ENCODE measurements at regions not wholly inside any gene's neighbourhood (a gene's known extent, or its start where the extent isn't known, plus 50 kb on each side); places are given as distances from the start of the nearest gene placed in this dataset.

DNA sequence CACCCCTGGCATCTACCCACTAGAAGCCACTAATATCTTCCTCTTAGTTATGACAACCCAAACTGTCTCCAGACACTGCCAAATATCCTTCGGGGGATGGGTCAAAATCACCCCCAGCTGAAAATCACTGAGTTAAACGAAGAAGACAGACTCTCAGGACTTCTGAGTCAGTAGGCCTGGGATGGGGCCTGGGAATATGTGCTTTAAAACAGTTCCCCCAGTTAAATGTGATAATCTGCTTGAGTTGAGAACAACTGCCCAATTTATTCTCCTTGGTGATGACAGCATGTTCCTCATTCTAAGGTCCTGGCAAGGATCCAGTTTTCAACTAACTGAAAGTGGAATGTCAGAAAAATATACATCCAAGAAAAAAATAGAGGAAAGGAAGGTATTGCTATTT is 52.4 kb downstream of the CBLL2 start:
- DNase-seq (ENCODE audit: low read depth) = peak; percentile 82
- H3K4me3 ChIP-seq (ENCODE audit: low read depth, low read length) = no peak overlapping the region
- TF ChIP-seq, protein P1, sequence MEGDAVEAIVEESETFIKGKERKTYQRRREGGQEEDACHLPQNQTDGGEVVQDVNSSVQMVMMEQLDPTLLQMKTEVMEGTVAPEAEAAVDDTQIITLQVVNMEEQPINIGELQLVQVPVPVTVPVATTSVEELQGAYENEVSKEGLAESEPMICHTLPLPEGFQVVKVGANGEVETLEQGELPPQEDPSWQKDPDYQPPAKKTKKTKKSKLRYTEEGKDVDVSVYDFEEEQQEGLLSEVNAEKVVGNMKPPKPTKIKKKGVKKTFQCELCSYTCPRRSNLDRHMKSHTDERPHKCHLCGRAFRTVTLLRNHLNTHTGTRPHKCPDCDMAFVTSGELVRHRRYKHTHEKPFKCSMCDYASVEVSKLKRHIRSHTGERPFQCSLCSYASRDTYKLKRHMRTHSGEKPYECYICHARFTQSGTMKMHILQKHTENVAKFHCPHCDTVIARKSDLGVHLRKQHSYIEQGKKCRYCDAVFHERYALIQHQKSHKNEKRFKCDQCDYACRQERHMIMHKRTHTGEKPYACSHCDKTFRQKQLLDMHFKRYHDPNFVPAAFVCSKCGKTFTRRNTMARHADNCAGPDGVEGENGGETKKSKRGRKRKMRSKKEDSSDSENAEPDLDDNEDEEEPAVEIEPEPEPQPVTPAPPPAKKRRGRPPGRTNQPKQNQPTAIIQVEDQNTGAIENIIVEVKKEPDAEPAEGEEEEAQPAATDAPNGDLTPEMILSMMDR (conservative IDR thresholded peaks at IDR 0.05; ENCODE audit: low read depth, low read length) = no peak

DNA sequence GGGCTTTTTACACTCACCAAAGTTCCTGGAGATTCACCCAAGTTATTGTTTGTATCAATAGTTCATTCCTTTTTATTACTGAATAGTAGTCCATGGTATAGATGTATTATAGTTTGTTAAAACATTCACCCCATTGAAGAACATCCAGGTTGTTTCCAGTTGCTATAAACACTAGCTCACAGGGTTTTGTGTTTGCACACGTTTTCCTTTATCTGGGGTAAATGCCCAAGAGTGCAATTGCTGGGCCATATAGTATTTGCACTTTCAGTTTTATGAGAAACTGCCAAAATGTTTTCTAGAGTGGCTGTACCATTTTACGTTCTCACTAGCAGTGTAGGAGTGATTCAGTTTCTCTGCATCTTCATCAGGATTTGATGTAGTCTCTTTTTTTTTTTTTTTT is 57.1 kb downstream of the CBLL2 start:
- DNase-seq (ENCODE audit: low read depth) = no peak
- H3K4me3 ChIP-seq (ENCODE audit: low read depth, low read length) = no peak overlapping the region
- TF ChIP-seq, protein P1 (conservative IDR thresholded peaks at IDR 0.05; ENCODE audit: low read depth, low read length) = no peak

DNA sequence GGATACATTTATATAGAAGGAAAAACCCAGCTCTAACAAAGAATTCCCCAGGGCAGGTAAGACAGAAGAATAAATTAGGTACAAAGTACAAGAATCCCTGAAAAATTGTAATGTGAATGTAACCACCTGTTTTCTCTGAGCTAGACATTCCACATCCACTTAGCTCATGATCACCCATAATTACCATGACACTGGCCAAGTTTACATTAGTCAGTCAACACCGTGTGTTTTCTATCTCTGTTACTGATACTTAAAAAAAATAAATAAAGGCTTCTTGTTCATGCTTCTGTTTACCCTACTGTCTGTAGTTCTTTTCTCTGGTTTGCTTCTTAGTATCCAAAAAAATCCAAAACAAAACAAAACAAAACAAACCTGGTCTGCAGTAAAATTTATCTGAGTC is 66.0 kb downstream of the CBLL2 start:
- TF ChIP-seq, protein P1 (conservative IDR thresholded peaks at IDR 0.05; ENCODE audit: low read depth, low read length) = no peak
- DNase-seq (ENCODE audit: low read depth) = peak; percentile 27
- no peak overlapping the region for H3K4me3 ChIP-seq (ENCODE audit: low read depth, low read length)

DNA sequence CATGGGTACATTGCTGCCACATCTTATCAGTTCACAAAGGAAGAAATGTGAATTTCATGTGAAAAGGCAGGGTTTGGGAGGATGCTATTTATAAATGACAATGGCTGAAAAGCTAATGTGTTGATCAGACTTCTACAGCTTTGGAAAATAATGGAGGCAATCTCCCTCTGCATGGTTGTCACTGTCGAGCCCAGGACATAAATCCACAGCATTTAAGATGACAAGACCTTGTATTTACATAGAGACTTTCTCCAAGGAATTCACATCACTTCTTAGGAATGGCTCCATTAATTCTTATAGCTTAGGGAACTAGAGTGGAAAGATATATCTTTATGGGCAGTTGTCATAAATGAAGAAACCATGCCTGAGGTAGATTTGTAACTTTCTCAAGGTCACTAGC is 66.7 kb downstream of the CBLL2 start:
- TF ChIP-seq, protein P1 (conservative IDR thresholded peaks at IDR 0.05; ENCODE audit: low read depth, low read length) = no peak
- no peak for DNase-seq (ENCODE audit: low read depth)
- H3K4me3 ChIP-seq (ENCODE audit: low read depth, low read length) = no peak overlapping the region

DNA sequence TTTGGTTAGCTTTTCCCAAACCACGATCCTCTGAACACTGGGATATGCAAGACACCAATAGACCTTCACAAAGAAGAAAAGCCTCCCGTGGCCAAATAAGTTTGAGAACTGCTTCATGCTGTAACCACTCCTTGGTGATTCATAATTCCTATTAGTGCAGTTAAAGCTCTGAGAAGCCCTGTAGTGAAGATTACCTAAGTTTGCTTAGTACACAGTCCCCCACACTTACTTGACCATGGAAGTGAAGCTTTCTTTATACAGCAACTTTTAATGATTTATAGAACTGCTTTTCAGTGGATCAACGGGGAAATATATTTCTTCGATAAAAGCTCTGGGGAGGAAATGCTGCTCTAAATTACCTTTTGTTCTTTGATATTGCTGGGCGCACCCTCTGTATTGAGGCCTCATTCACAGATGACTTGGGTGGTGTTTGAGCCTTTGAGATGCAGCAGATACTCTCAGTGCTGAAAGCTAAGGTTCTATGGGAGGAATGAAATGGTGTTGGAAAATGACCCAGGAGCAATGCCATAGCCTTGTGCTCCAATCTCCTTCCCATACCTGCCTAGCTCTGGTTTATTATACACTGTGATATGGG is 67.4 kb downstream of the CBLL2 start:
- no peak for DNase-seq (ENCODE audit: low read depth)
- H3K4me3 ChIP-seq (ENCODE audit: low read depth, low read length) = no peak overlapping the region
- TF ChIP-seq, protein P1 (conservative IDR thresholded peaks at IDR 0.05; ENCODE audit: low read depth, low read length) = no peak

DNA sequence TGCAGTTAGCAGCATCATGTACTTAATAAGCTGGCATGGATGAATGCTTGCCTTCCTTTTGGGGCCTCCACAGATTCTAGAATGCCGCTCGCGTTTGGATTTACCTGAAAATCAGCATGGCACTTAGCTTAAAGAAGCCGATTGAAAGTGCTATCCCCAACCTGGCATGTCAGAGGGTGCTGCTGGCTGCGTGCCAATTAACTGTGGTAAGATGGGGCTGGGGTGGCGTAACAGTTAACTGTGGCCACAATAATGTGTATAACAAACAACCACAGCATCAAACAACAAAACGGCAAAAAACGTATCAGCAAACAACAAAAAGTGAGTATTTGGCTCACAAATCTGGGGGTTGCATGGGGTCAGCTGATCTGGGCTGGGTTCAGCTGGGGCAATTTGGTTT is 70.5 kb downstream of the CBLL2 start:
- no peak for DNase-seq (ENCODE audit: low read depth)
- H3K4me3 ChIP-seq (ENCODE audit: low read depth, low read length) = no peak overlapping the region
- TF ChIP-seq, protein P1 (conservative IDR thresholded peaks at IDR 0.05; ENCODE audit: low read depth, low read length) = no peak

DNA sequence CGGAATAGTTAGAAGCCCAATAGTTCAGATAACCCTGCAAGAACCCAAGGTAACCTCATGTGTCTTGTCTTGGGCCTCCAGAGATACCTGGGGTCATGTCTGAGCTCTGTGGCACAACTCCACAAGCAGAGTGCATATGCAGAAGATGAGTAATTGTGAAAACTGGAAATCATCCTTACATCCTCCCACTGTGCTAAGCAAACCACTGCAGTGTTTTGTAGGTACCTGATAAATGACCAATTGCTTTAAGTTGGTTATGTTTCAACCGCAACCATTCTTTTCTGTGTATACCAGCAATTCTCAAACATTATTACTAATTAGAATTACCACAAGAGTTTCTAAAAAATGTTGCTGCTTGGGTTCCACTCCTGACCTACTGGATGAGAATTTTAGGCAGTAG is 73.2 kb downstream of the CBLL2 start:
- H3K4me3 ChIP-seq (ENCODE audit: low read depth, low read length) = no peak overlapping the region
- DNase-seq (ENCODE audit: low read depth) = peak; percentile 34
- TF ChIP-seq, protein P1 (conservative IDR thresholded peaks at IDR 0.05; ENCODE audit: low read depth, low read length) = no peak
